IMR-90 (cell line): ENCODE measurements at regions not wholly inside any gene's neighbourhood (a gene's known extent, or its start where the extent isn't known, plus 50 kb on each side); places are given as distances from the start of the nearest gene placed in this dataset.

ENCODE experiments used
- ATAC-seq: fragments of 200-7000 bp; cut with Tn5 transposase; 2 replicates; pipeline ENCODE4 v1.9.1; 2020; ENCODE audit warnings: low read depth, mild to moderate bottlenecking, moderate library complexity
- BruUV-seq: library from RNA; stranded (reverse); fragments of 400-500 nt; replicated peaks from 2 replicates; lab custom pipeline; 2021; lab: Mats Ljungman, UMichigan
- CTCF ChIA-PET: fragments of 300-600 bp; formaldehyde crosslinking; extraction: SDS; loops from one replicate; lab custom pipeline; 2021; ENCODE audit warnings: antibody characterized with exemption; lab: Yijun Ruan, JAX
- POLR2A ChIA-PET: fragments of 300-600 bp; sonication (Branson Sonifier 250); formaldehyde crosslinking; loops from one replicate; lab custom pipeline; 2022; ENCODE audit warnings: antibody characterized with exemption; ENCODE audit not compliant: unreplicated experiment; lab: Charles Lee
- DNase-seq: peaks from one replicate; pipeline ENCODE4 v3.0.0; 2013
- H2AFZ ChIP-seq: replicated peaks from 2 replicates; pipeline ENCODE3; 2013; ENCODE audit warnings: low read length, mild to moderate bottlenecking; ENCODE audit not compliant: poor library complexity
- H2AK5ac ChIP-seq: 2 replicates; pipeline ENCODE4 v1.6.1; 2013; ENCODE audit warnings: low read depth, low read length, inconsistent platforms
- H2AK9ac ChIP-seq: replicated peaks from 2 replicates; pipeline ENCODE3; 2013; ENCODE audit warnings: mild to moderate bottlenecking, low read depth, low read length, moderate library complexity; ENCODE audit not compliant: poor library complexity
- H2BK120ac ChIP-seq: 2 replicates; pipeline ENCODE4 v1.6.1; 2013; ENCODE audit warnings: low read depth, low read length, inconsistent platforms
- H2BK15ac ChIP-seq: 3 replicates; pipeline ENCODE4 v1.6.1; 2013; ENCODE audit warnings: low read depth, low read length, inconsistent platforms
- H2BK20ac ChIP-seq: 2 replicates; pipeline ENCODE4 v1.6.1; 2013; ENCODE audit warnings: low read depth, mild to moderate bottlenecking, inconsistent platforms, low read length, moderate library complexity
- H2BK5ac ChIP-seq: 2 replicates; pipeline ENCODE4 v1.6.1; 2013; ENCODE audit warnings: mild to moderate bottlenecking, low read depth, low read length, inconsistent platforms; ENCODE audit not compliant: poor library complexity, severe bottlenecking
- H3K14ac ChIP-seq: replicated peaks from 2 replicates; pipeline ENCODE4 v1.6.1; 2013; ENCODE audit warnings: low read depth, low read length, inconsistent platforms
- H3K18ac ChIP-seq: 2 replicates; pipeline ENCODE4 v1.6.1; 2013; ENCODE audit warnings: low read depth, low read length, control low read depth
- H3K23ac ChIP-seq: 2 replicates; pipeline ENCODE4 v1.6.1; 2013; ENCODE audit warnings: low read depth, low read length, inconsistent platforms
- H3K27ac ChIP-seq: 2 replicates; pipeline ENCODE4 v1.5.1; 2013; ENCODE audit warnings: mild to moderate bottlenecking, control low read depth, low read length; ENCODE audit not compliant: insufficient read depth
- H3K27me3 ChIP-seq: 2 replicates; pipeline ENCODE4 v1.6.1; 2013; ENCODE audit warnings: low read length; ENCODE audit not compliant: control insufficient read depth, insufficient read depth
- H3K36me3 ChIP-seq: 2 replicates; pipeline ENCODE4 v1.6.1; 2013; ENCODE audit warnings: low read length, mixed read lengths; ENCODE audit not compliant: control insufficient read depth, insufficient read depth
- H3K4ac ChIP-seq: 2 replicates; pipeline ENCODE4 v1.6.1; 2013; ENCODE audit warnings: low read depth, low read length, inconsistent platforms
- H3K4me1 ChIP-seq: 2 replicates; pipeline ENCODE4 v1.6.1; 2013; ENCODE audit warnings: low read length, mixed read lengths; ENCODE audit not compliant: control insufficient read depth, insufficient read depth
- H3K4me2 ChIP-seq: 2 replicates; pipeline ENCODE4 v1.6.1; 2013; ENCODE audit warnings: low read depth, mild to moderate bottlenecking, control low read depth, low read length, moderate library complexity
- H3K4me3 ChIP-seq: 2 replicates; pipeline ENCODE4 v1.5.1; 2013; ENCODE audit warnings: low read depth, mild to moderate bottlenecking, control low read depth, low read length, moderate library complexity; ENCODE audit not compliant: insufficient read depth
- H3K56ac ChIP-seq: 2 replicates; pipeline ENCODE4 v1.6.1; 2013; ENCODE audit warnings: low read length, inconsistent platforms; ENCODE audit not compliant: insufficient read depth; ENCODE audit errors: extremely low read depth
- H3K79me1 ChIP-seq, 2 experiments: 2 replicates each; pipeline ENCODE4 v1.6.1; 2013; ENCODE audit warnings: low read length in 2 of 2, inconsistent platforms in 1 of 2, low read depth in 1 of 2
- H3K9ac ChIP-seq: 2 replicates; pipeline ENCODE4 v1.6.1; 2013; ENCODE audit warnings: low read depth, low read length, control low read depth
- H3K9me1 ChIP-seq: 2 replicates; pipeline ENCODE4 v1.6.1; 2013; ENCODE audit warnings: low read length, inconsistent platforms; ENCODE audit not compliant: insufficient read depth
- H3K9me3 ChIP-seq: 2 replicates; pipeline ENCODE4 v1.6.1; 2013; ENCODE audit warnings: low read length; ENCODE audit not compliant: control insufficient read depth, insufficient read depth
- H4K20me1 ChIP-seq: 2 replicates; pipeline ENCODE4 v1.6.1; 2013; ENCODE audit warnings: low read length, inconsistent platforms; ENCODE audit not compliant: insufficient read depth
- H4K5ac ChIP-seq: 2 replicates; pipeline ENCODE4 v1.6.1; 2013; ENCODE audit warnings: mild to moderate bottlenecking, low read depth, low read length, control low read depth
- H4K8ac ChIP-seq, 2 experiments: 2 replicates each; pipeline ENCODE4 v1.6.1; 2013; ENCODE audit warnings: low read depth in 2 of 2, low read length in 2 of 2, control low read depth in 1 of 2, inconsistent platforms in 1 of 2
- H4K91ac ChIP-seq: 2 replicates; pipeline ENCODE4 v1.6.1; 2013; ENCODE audit warnings: low read depth, low read length, inconsistent platforms; ENCODE audit not compliant: insufficient read depth
- BHLHE40 ChIP-seq: fragments of 150-350 bp; IDR thresholded peaks from 2 replicates; pipeline ENCODE4 v1.6.1; 2016; ENCODE audit warnings: mild to moderate bottlenecking, low read depth, low read length
- CEBPB ChIP-seq: IDR thresholded peaks from 2 replicates; pipeline ENCODE4 v1.6.1; 2012; ENCODE audit warnings: low read depth, low read length, improper control_type of control experiment
- CTCF ChIP-seq: conservative IDR thresholded peaks from 2 replicates; pipeline ENCODE4 v1.5.1; 2012; ENCODE audit warnings: mild to moderate bottlenecking, low read depth, low read length, improper control_type of control experiment
- MAFK ChIP-seq: IDR thresholded peaks from 2 replicates; pipeline ENCODE4 v1.6.1; 2012; ENCODE audit warnings: low read depth, low read length, improper control_type of control experiment
- MAZ ChIP-seq: IDR thresholded peaks from 2 replicates; pipeline ENCODE4 v1.6.1; 2012; ENCODE audit warnings: low read depth, mild to moderate bottlenecking, low read length, improper control_type of control experiment, moderate library complexity, borderline replicate concordance
- NFE2L2 ChIP-seq: fragments of 150-350 bp; IDR thresholded peaks from 2 replicates; pipeline ENCODE4 v1.6.1; 2016; ENCODE audit warnings: low read depth, mild to moderate bottlenecking, low read length
- POLR2A ChIP-seq: IDR thresholded peaks from 2 replicates; pipeline ENCODE4 v1.6.1; 2012; ENCODE audit warnings: mild to moderate bottlenecking, low read depth, low read length
- RCOR1 ChIP-seq: IDR thresholded peaks from 2 replicates; pipeline ENCODE4 v1.6.1; 2012; ENCODE audit warnings: mild to moderate bottlenecking, low read length, improper control_type of control experiment; ENCODE audit not compliant: insufficient replicate concordance
- RFX5 ChIP-seq: IDR thresholded peaks from 2 replicates; pipeline ENCODE4 v1.8.0; 2012; ENCODE audit warnings: low read depth, mild to moderate bottlenecking, low read length, moderate library complexity
- SMC3 ChIP-seq: fragments of 150-350 bp; IDR thresholded peaks from 2 replicates; pipeline ENCODE4 v1.6.1; 2016; ENCODE audit warnings: low read depth, mild to moderate bottlenecking, antibody characterized with exemption, low read length, moderate library complexity
- WGBS, 2 experiments: methylation state at CpG; one replicate each; pipeline versions ENCODE4 v1.1.5 to v1.1.7; 2013; ENCODE audit warnings: missing lambda C conversion rate in 2 of 2; ENCODE audit not compliant: insufficient read length in 1 of 2; ENCODE audit errors: extremely low coverage in 2 of 2; 5-methylcytosine and 5-hydroxymethylcytosine counted together
- dilution Hi-C: fragments of 300-500 bp; cut with HindIII; formaldehyde crosslinking; loops from one replicate; pipeline ENCODE4 v1.14.3; 2018; ENCODE audit warnings: low sequenced_read_pairs; ENCODE audit not compliant: unreplicated experiment
- in situ Hi-C: fragments of 300-500 bp; cut with MboI; formaldehyde crosslinking; loops from 3 replicates; pipeline ENCODE4 v1.14.3; 2019; ENCODE audit warnings: low sequenced_read_pairs, inconsistent platforms, mixed read lengths
- intact Hi-C: fragments of 100-400 bp; cut with micrococcal nuclease; formaldehyde crosslinking; loops from 2 replicates; pipeline ENCODE4 v1.10.0; 2022

GRCh38 chr7:97405835-97406234 lies 288.3 kb downstream of the SDHAF3 start:
- Histone ChIP-seq H2AK9ac (no peak overlapping the region), H4K20me1 (no peaks in the 10 kb centered on the region), H3K9me1 (no peaks in the 10 kb centered on the region), H3K9me3 (peaks cover 5% of the 10 kb centered on the region; the same call in 1 of the 2 replicates), H2BK120ac (no peak overlapping the region), H3K9ac (no peak overlapping the region), H3K79me1 (no peaks in the 10 kb centered on the region), H3K14ac (no peak overlapping the region), H3K36me3 (no peaks in the 10 kb centered on the region), H3K18ac (no peak overlapping the region), H3K27ac (no peak overlapping the region), H3K4ac (no peak overlapping the region), H2BK15ac (no peak overlapping the region), H3K4me3 (no peak overlapping the region), H3K56ac (no peak overlapping the region), H2BK20ac (no peak overlapping the region), H4K91ac (no peak overlapping the region), H2AFZ (no peak overlapping the region), H4K5ac (no peak overlapping the region), H3K4me2 (no peak overlapping the region), H2BK5ac (no peak overlapping the region), H3K4me1 (no peaks in the 10 kb centered on the region), H3K23ac (no peak overlapping the region), H4K8ac (no peak overlapping the region), H3K27me3 (no peaks in the 10 kb centered on the region), H2AK5ac (no peak overlapping the region)
- no peak for DNase-seq
- dilution Hi-C loops (no loop called here), in situ Hi-C loops (no loop called here), intact Hi-C loops (no loop called here)
- no TSS peak for BruUV-seq
- no CpG with 5 or more reads among the region's 3 CpGs for WGBS, 2 experiments
- ATAC-seq, result no peak
- ChIA-PET CTCF (no interaction called here), POLR2A (no interaction called here)
- TF ChIP-seq MAZ (no peak), CEBPB (no peak), NFE2L2 (no peak), SMC3 (no peak), MAFK (no peak), RFX5 (no peak), BHLHE40 (no peak), POLR2A (no peak), CTCF (no peak), RCOR1 (no peak)
